Right kidney (tissue), 1 donor: ENCODE measurements at regions not wholly inside any gene's neighbourhood (a gene's known extent, or its start where the extent isn't known, plus 50 kb on each side); places are given as distances from the start of the nearest gene placed in this dataset.
"Not testable (repeated sequence)": the region's sequence is repeated elsewhere in the genome, so short reads cannot be mapped to it uniquely, and the experiment has no call there.

Experiments used
- DNase-seq: peaks from one replicate; pipeline ENCODE4 v3.0.0-alpha.2; 2016

DNA sequence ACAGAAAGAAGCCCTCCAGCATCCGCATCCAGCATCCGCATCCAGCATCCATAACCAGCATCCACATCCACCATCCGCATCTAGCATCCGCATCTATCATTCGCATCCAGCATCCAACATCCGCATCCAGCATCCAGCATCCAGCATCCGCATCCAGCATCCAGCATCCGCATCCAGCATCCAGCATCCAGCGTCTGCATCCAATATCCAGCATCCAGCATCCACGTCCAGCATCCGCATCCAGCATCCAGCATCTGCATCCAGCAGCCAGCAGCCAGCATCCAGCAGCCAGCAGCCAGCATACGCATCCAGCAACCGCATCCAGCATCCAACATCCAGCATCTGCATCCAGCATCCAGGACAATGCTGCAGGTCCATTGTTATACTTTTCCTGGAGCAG is 671.0 kb upstream of the C16orf82 start:
- no peak for DNase-seq

DNA sequence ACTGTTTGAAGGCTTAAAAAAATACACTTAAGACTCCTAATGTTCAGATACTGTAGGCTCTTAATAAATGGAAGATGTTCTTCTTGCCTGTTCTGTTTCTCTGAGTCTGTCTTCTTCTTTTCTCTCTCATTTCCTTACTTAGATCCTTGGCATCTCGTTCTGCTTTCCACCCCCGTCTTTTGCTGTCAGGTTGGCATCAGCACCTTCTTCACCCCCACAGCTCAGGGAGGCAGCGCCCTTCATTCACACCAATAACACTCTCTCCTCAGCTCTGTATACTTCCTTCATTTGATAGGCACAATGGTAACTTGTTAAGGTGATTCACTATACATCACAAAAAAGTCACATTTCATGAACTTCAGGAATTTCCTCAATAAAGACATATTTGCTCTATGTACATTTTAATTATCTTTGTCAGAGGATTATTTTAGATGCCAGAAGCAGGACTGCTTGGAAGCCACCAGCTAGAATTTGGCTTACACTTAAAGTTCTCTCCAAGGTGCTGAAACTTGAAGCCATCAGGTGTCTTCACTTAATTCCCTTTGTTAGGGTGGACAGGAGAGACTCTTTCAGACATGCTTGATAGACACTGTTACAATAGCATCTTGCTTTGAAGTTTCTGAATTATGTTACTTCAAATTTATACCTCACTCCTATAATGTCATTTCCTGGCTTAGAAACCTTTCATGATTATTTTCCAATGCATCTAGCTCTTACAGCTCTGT is 670.1 kb upstream of the C16orf82 start:
- DNase-seq = no peak

DNA sequence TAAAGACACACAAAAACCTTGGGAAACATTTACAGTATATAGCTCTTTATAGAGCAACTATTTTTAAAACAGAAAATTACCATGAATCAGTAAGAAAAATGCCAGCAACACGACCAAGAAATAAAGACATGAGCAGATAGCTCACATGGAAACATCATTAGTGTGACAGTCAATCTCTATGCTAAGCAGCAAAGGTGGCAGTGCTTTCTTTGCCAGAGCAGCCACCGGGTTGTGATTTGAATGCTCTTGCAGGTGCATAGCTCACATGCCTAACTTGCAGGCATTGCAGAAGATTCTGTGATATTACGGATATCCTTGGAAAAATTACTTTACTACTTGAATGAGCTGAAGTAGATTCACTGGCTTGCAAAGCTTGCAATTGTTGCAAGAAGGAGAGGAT is 652.9 kb upstream of the C16orf82 start:
- no peak for DNase-seq

DNA sequence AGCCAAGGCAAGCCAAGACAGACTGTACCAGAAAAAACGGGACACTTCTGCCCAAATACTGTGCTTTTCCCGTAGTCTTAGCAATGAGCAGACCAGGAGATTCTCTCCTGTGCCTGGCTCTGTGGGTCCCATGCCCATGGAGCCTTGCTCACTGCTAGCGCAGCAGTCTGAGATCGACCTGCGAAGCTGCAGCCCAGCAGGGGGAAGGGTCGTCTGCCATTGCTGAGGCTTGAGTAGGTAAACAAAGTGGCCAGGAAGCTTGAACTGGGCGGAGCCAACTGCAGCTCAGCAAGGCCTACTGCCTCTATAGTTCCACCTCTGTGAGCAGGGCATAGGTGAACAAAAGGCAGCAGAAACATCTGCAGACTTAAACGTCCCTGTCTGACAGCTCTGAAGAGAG is 647.3 kb upstream of the C16orf82 start:
- not testable (repeated sequence) for DNase-seq

- no peak for DNase-seq
These were observed 636.1 kb upstream of the C16orf82 start for GRCh38 chr16:26430618-26431017.

GRCh38 chr16:26433807-26434206 is 632.9 kb upstream of the C16orf82 start:
- no peak for DNase-seq

DNA sequence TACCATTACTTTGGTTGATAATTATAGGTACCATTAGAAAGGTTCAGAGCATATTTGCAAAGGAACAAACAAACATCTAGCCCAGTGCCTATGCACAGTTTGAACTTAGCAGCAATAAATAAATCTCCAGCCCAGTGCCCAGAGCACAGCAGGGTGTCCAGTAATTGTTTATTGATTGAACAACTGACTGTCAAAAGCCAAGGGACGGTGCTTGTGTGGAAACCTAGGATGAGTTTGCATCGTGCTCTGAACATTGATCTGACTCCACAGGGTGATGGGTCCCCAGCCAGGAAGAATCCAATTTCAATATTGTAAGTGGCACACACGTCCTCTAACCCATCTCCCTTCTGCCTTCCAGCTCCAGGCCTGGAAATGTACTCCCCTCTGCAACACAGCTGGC is 625.5 kb upstream of the C16orf82 start:
- no peak for DNase-seq

- DNase-seq = no peak
These were observed 624.4 kb upstream of the C16orf82 start for GRCh38 chr16:26442321-26442720.

- no peak for DNase-seq
These were observed 619.2 kb upstream of the C16orf82 start for GRCh38 chr16:26447570-26447969.

GRCh38 chr16:26453215-26453614 is 613.5 kb upstream of the C16orf82 start:
- no peak for DNase-seq

- DNase-seq = no peak
These were observed 612.6 kb upstream of the C16orf82 start for GRCh38 chr16:26454102-26454501.

DNA sequence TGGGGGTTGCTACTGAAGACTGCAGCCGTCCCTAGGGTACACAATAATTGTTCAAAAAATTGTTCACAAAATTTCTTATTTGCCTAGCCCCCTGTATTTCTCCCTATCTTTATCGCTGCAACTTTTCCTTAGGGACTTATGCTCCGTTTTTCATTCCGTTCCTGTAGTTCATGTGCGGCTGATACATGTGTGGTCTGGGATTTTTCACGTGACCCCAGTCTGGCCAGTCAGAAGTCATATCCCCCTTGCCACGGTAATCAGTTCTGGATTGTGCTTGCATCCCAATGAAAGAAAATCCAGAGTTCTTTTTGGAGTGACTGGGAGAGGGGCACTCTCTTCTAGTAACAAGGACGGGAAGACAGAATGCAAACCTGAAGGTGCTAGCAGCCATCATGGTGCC is 610.7 kb upstream of the C16orf82 start:
- DNase-seq = no peak

- no peak for DNase-seq
These were observed 609.6 kb upstream of the C16orf82 start for GRCh38 chr16:26457095-26457494.

DNA sequence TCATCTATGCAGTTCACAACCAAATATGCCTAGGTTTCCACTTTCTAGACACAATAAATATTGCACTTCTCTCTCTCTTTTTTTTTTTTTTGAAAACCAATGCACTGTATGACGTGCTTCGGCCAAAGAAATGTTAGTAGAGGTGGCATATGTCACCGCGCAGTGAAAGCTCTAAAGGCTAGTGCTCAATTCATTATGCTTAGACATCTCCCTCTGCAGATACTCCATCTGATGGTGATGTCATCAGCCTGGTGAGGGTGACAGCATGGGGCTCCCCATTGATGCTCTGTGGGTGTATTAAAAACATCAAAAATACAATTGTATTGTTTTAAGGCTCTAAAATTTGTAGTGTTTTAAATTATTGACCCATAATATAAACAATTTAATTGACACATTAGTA is 608.8 kb upstream of the C16orf82 start:
- DNase-seq = no peak

- DNase-seq = no peak
These were observed 602.0 kb upstream of the C16orf82 start for GRCh38 chr16:26464576-26465266.

DNA sequence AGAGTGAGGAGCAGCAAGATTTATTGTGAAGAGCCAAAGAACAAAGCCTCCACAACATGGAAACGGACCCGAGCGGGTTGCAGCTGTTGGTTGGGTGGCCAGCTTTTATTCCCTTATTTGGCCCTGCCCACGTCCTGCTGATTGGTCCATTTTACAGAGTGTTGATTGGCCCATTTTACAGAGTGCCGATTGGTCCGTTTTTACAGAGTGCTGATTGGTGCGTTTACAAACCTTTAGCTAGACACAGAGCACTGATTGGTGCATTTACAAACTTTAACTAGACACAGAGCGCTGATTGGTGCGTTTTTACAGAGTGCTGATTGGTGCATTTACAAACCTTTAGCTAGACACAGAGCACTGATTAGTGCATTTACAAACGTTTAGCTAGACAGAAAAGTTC is 592.3 kb upstream of the C16orf82 start:
- DNase-seq = not testable (repeated sequence)

DNA sequence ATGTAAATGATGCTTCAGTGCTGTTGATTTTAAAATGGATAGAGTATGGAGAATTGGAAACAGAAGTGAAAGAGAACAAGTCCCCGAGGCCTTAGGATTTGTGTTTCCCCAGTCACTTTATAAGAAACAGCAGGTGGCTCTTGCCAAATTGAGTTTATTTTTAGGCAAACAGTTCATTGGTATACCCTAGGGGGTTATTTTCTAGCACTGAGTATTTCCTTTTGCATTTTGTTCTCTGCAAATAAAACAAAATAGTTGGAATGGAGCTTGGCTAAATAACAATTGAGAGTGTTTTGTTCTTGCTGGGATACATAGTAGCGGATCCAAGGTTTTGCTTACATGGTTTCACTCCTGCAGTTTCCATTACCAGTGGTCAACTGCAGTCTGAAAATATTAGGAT is 591.1 kb upstream of the C16orf82 start:
- DNase-seq = no peak

DNA sequence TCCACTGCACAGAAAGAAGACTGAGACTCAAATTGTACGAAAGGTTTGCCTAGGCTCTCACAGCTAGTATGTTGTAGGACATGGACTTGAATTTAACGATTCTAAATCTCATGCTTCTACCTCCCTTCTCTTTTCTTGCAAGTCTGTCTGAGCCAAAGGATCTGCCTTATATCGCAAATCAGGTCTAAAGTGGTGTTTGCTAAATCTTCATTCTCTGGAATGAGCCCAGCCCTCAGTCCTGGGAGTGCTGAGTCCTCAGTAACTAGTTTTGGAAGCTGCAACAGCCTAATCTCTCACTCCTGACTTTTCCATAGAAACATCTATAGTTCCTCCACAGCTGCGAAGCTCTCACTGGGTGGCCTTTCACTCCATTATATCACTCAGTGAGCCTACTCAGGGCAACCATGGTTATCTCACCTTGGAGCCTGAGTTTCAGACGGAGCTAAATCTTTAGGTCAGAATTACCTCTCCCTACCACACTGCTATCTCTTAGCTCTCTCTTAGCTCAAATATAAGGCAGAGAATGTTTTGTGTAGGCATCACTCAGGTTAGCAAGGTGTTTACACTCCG is 575.5 kb upstream of the C16orf82 start:
- no peak for DNase-seq

GRCh38 chr16:26491962-26492361 is 574.8 kb upstream of the C16orf82 start:
- DNase-seq = no peak

DNA sequence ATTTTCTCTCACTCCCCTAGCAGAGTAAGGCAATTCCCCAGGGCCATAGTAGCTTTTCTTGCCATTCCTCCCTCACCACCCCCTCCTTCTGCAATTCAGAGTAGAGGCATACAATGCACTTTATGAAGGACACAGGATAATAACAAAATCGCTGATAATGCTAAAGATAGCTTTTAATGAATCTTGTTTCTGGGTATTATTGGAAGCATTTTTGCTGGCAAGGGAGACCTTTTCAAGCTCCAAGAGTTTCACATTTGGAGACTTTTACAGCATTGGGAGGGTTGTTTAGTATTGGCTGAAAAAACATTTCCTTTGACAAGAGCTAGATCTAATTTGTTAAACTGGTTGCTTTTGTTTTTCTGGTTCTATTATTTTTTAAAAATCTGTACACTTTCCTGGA is 573.0 kb upstream of the C16orf82 start:
- no peak for DNase-seq

GRCh38 chr16:26497896-26498295 is 568.8 kb upstream of the C16orf82 start:
- no peak for DNase-seq

- DNase-seq = no peak
These were observed 566.4 kb upstream of the C16orf82 start for GRCh38 chr16:26500326-26500725.

GRCh38 chr16:26505496-26505895 is 561.2 kb upstream of the C16orf82 start:
- no peak for DNase-seq

DNA sequence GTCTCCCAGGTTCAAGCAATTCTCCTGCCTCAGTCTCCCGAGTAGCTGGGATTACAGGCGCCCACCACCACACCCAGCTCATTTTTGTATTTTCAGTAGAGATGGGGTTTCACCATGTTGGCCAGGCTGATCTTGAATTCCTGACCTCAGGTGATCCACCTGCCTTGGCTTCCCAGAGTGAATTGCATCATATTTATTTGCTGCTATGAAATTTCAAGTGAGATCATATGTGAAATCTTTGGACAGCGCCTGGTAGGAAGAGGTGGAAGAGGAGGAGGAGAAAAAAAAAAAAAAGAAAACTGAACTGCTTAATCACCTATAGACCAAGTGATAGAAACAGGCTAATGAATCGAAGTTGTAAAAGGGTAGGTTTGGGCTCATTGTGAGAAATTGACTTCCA is 557.8 kb upstream of the C16orf82 start:
- not testable (repeated sequence) for DNase-seq
